Parathyroid adenoma (tissue), 2 donors: ENCODE measurements at regions not wholly inside any gene's neighbourhood (a gene's known extent, or its start where the extent isn't known, plus 50 kb on each side); places are given as distances from the start of the nearest gene placed in this dataset.
"Not testable (repeated sequence)": the region's sequence is repeated elsewhere in the genome, so short reads cannot be mapped to it uniquely, and the experiment has no call there.

ENCODE experiments used
- H2AFZ ChIP-seq: fragments of 300-600 bp; sonication (generic); one replicate; pipeline ENCODE4 v1.7.0; 2017; ENCODE audit warnings: antibody characterized with exemption, mild to moderate bottlenecking
- H3K27ac ChIP-seq: fragments of 300-600 bp; sonication (generic); one replicate; pipeline ENCODE4 v1.7.0; 2017
- H3K27me3 ChIP-seq: fragments of 300-600 bp; sonication (generic); one replicate; pipeline ENCODE4 v1.7.0; 2017; ENCODE audit warnings: low read length; ENCODE audit not compliant: control insufficient read depth, insufficient read depth
- H3K36me3 ChIP-seq: fragments of 300-600 bp; sonication (generic); one replicate; pipeline ENCODE4 v1.7.0; 2017; ENCODE audit warnings: low read length; ENCODE audit not compliant: control insufficient read depth, insufficient read depth
- H3K4me1 ChIP-seq: fragments of 300-600 bp; sonication (generic); one replicate; pipeline ENCODE4 v1.7.0; 2017; ENCODE audit warnings: control low read depth
- H3K4me2 ChIP-seq: fragments of 300-600 bp; sonication (generic); one replicate; pipeline ENCODE4 v1.7.0; 2017; ENCODE audit warnings: low read length
- H3K4me3 ChIP-seq: fragments of 300-600 bp; sonication (generic); one replicate; pipeline ENCODE4 v1.7.0; 2017; ENCODE audit warnings: low read depth, low read length
- H3K79me2 ChIP-seq: fragments of 300-600 bp; sonication (generic); one replicate; pipeline ENCODE4 v1.7.0; 2017; ENCODE audit warnings: control low read depth
- H3K9ac ChIP-seq: fragments of 300-600 bp; sonication (generic); one replicate; pipeline ENCODE4 v1.7.0; 2017; ENCODE audit warnings: mild to moderate bottlenecking
- H3K9me3 ChIP-seq: fragments of 300-600 bp; sonication (generic); one replicate; pipeline ENCODE4 v1.7.0; 2017; ENCODE audit warnings: low read length; ENCODE audit not compliant: control insufficient read depth
- CTCF ChIP-seq: fragments of 300-600 bp; sonication (generic); IDR thresholded peaks from one replicate; pipeline ENCODE4 v1.7.0; 2017; ENCODE audit warnings: antibody characterized with exemption, mild to moderate bottlenecking
- donor health status: primary hyperparathyroidism.

- no peaks in the 10 kb centered on the region for H3K79me2 ChIP-seq
- H3K9ac ChIP-seq, result no peak overlapping the region
- no peak overlapping the region for H2AFZ ChIP-seq
- no peak overlapping the region for H3K4me3 ChIP-seq
- no peaks in the 10 kb centered on the region for H3K27me3 ChIP-seq
- no peaks in the 10 kb centered on the region for H3K4me1 ChIP-seq
- no peak overlapping the region for H3K4me2 ChIP-seq
- H3K36me3 ChIP-seq, result no peaks in the 10 kb centered on the region
- no peak overlapping the region for H3K27ac ChIP-seq
- H3K9me3 ChIP-seq, result no peaks in the 10 kb centered on the region
- no peak for TF ChIP-seq CTCF
These were observed 702.9 kb upstream of the PCDH9 start for GRCh38 chr13:67932991-67933390.

GRCh38 chr13:67917291-67917987 lies 687.3 kb upstream of the PCDH9 start:
- H3K27me3 ChIP-seq, result no peaks in the 10 kb centered on the region
- H3K4me3 ChIP-seq, result no peak overlapping the region
- no peaks in the 10 kb centered on the region for H3K36me3 ChIP-seq
- H3K9me3 ChIP-seq, result no peaks in the 10 kb centered on the region
- H3K27ac ChIP-seq, result no peak overlapping the region
- H3K4me2 ChIP-seq, result no peak overlapping the region
- no peak overlapping the region for H3K9ac ChIP-seq
- no peaks in the 10 kb centered on the region for H3K79me2 ChIP-seq
- H2AFZ ChIP-seq, result no peak overlapping the region
- TF ChIP-seq CTCF, result no peak
- H3K4me1 ChIP-seq, result no peaks in the 10 kb centered on the region

GRCh38 chr13:67916650-67917049 lies 686.5 kb upstream of the PCDH9 start:
- H3K9ac ChIP-seq, result no peak overlapping the region
- no peaks in the 10 kb centered on the region for H3K4me1 ChIP-seq
- no peaks in the 10 kb centered on the region for H3K79me2 ChIP-seq
- no peak overlapping the region for H3K4me3 ChIP-seq
- no peak overlapping the region for H3K27ac ChIP-seq
- TF ChIP-seq CTCF, result no peak
- no peak overlapping the region for H2AFZ ChIP-seq
- no peaks in the 10 kb centered on the region for H3K27me3 ChIP-seq
- no peaks in the 10 kb centered on the region for H3K9me3 ChIP-seq
- no peak overlapping the region for H3K4me2 ChIP-seq
- H3K36me3 ChIP-seq, result no peaks in the 10 kb centered on the region

- Histone ChIP-seq H2AFZ (no peak overlapping the region), H3K4me2 (no peak overlapping the region), H3K27me3 (no peaks in the 10 kb centered on the region), H3K4me1 (no peaks in the 10 kb centered on the region), H3K36me3 (no peaks in the 10 kb centered on the region), H3K9me3 (no peaks in the 10 kb centered on the region), H3K9ac (no peak overlapping the region), H3K27ac (no peak overlapping the region), H3K79me2 (no peaks in the 10 kb centered on the region), H3K4me3 (no peak overlapping the region)
- no peak for TF ChIP-seq CTCF
These were observed 684.4 kb upstream of the PCDH9 start for GRCh38 chr13:67914535-67914934.

- not testable (repeated sequence) for H3K4me2 ChIP-seq, H2AFZ ChIP-seq, H3K27ac ChIP-seq, H3K79me2 ChIP-seq, H3K9ac ChIP-seq, H3K4me1 ChIP-seq, H3K4me3 ChIP-seq, H3K36me3 ChIP-seq, H3K27me3 ChIP-seq, H3K9me3 ChIP-seq
These were observed 672.8 kb upstream of the PCDH9 start for GRCh38 chr13:67902960-67903359.
